ENCODE measurements at regions not wholly inside any gene's neighbourhood (a gene's known extent, or its start where the extent isn't known, plus 50 kb on each side); places are given as distances from the start of the nearest gene placed in this dataset.

DNA sequence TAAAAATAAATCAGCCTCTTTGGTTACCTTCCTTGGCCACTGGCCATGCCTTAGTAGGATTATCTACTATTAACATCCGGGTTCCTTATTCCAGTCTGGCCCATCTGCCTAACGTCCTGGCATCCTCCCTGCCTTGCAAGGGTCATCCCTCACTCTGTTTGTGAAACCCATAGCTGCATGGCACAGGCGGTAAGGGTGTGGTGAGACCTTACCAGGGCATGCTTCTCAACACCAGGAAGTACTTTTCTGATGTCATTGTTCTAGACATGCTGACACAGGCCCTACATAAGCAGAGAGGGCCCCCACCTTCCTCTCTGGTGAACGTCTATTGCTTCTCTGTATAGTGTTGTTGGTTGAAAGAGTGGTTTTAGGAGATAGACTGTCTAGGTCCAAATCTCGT is 296.8 kb upstream of the SPRED2 start:
- Mint-ChIP-seq H3K4me3 (no peak overlapping the region), H3K27ac (no peak overlapping the region), H3K27me3 (peaks cover 2% of the 10 kb centered on the region), H3K36me3 (ENCODE audit: low read depth) (no peaks in the 10 kb centered on the region), H3K9me3 (peaks cover 2% of the 10 kb centered on the region), H3K4me1 (ENCODE audit: low read depth) (no peaks in the 10 kb centered on the region)
- DNase-seq = no peak

DNA sequence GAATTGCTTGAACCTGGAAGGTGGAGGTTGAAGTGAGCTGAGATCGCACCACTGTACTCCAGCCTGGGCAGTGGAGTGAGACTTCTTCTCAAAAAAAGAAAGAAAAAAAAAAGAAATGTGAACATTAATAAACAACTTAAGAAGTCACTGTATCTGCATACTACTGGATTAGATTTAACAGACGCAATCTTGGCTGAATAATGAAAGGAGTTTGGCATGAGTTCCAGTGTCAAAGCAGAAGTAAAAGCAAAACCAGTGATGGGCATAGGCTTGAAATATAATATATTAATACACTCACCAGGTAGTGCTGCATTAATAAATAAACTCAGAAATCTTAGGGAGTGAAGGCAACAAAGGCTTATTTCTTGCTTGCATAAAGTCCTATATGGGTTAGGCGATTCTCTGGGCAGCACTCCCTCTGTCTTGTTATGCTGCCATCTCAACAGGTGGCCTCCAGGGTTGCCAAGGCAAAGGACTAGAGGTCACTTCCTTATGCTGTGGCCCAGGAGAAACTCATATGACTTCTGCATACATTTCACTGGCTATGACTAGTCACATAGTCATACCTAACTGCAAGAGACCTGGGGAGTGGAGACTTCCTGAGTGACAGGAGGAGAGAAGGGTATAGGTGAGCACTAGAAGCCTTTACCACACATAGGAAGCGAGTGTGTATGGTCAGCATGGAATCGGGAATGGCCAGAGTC is 296.2 kb upstream of the SPRED2 start:
- Mint-ChIP-seq H3K27me3 (no peaks in the 10 kb centered on the region), H3K4me1 (ENCODE audit: low read depth) (no peaks in the 10 kb centered on the region), H3K27ac (no peak overlapping the region), H3K4me3 (no peak overlapping the region), H3K9me3 (peaks cover 2% of the 10 kb centered on the region), H3K36me3 (ENCODE audit: low read depth) (no peaks in the 10 kb centered on the region)
- DNase-seq = no peak

DNA sequence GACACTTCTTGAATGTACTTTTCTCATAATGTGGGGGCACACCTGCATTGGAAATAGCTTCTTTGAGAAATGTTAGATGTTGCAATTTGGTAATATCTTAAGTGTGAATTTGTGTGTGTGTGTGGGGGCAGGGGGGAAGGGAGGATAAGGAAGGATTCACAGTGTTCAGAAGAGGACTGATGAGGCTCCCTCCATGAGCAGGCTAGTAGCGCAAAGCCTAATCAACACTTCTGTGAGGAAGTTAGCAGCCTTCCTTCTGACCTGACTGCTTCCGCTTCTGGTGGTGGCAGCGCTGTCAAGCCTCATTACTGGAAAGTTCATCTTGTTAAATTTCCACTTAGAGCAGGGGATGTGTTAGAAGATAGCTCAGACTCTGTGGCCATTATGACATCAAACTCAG is 295.4 kb upstream of the SPRED2 start:
- H3K4me3 Mint-ChIP-seq = no peak overlapping the region
- no peaks in the 10 kb centered on the region for H3K4me1 Mint-ChIP-seq (ENCODE audit: low read depth)
- H3K27me3 Mint-ChIP-seq = peaks cover 6% of the 10 kb centered on the region
- no peak for DNase-seq
- H3K9me3 Mint-ChIP-seq = peaks cover 2% of the 10 kb centered on the region
- no peak overlapping the region for H3K27ac Mint-ChIP-seq
- no peaks in the 10 kb centered on the region for H3K36me3 Mint-ChIP-seq (ENCODE audit: low read depth)

DNA sequence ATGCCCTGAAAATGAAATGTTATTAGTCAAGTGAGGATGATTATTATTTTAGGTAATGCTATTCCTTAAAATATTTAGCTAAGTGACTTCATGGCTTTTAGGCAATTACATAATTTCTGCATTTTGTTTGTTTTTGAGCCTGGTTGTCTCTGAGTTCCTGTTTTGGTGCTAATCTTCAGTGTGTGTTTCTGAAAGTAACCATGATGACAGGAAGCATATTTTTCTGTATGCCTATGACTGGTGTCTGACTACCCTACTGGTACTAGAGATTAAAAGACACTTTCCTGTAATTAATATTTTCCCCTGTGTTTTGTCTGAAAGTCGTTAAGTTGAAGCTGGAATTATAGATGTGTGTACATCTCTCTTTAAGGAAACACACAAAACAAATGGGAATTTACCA is 295.0 kb upstream of the SPRED2 start:
- H3K9me3 Mint-ChIP-seq = peaks cover 2% of the 10 kb centered on the region

DNA sequence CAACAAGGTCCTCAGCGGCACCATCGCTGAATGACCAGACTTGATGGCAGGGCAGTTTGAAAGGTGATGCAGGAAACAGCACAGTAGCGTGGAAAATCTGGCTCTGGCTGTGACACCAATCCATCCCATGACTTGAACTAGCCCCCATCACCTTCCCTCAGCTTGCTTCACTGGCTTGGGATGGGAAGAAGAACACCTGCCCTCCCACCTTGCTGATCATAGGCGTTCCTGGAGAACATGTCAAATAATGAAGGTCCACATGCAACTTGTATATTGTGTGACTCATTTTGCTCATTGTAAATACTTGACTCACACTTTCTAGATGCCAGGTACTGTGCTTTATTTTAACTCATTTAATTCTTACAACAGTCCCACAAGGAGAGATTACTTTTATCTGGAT is 292.4 kb upstream of the SPRED2 start:
- DNase-seq = no peak
- Mint-ChIP-seq H3K4me1 (ENCODE audit: low read depth) (no peaks in the 10 kb centered on the region), H3K27ac (no peak overlapping the region), H3K9me3 (peaks cover 2% of the 10 kb centered on the region), H3K36me3 (ENCODE audit: low read depth) (no peaks in the 10 kb centered on the region), H3K4me3 (no peak overlapping the region), H3K27me3 (peaks cover 13% of the 10 kb centered on the region)

More for the DNA sequence above, 295.0 kb upstream of the SPRED2 start:
- no peak overlapping the region for H3K27ac Mint-ChIP-seq
- DNase-seq = no peak
- no peaks in the 10 kb centered on the region for H3K4me1 Mint-ChIP-seq (ENCODE audit: low read depth)
- no peak overlapping the region for H3K4me3 Mint-ChIP-seq
- H3K36me3 Mint-ChIP-seq (ENCODE audit: low read depth) = no peaks in the 10 kb centered on the region
- peaks cover 8% of the 10 kb centered on the region for H3K27me3 Mint-ChIP-seq

DNA sequence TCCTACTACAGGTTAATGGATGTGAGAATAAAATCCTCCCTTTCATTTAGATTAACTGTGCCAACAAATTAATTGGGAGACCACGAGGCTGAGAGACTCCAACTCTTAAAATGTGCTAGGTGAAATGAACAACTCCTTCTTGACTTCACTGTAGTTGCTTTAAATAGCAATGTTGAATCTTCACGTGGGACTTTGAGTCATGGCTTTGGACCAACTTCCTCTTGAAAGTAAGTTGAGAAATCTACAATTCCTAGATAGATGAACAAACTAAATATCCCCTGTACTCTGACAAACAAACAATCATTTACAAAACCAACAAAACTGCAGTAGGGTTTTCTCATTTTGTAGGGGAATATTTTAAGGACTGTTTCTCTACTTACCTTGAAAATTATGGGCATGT is 291.9 kb upstream of the SPRED2 start:
- no peaks in the 10 kb centered on the region for H3K36me3 Mint-ChIP-seq (ENCODE audit: low read depth)
- no peak for DNase-seq
- H3K27me3 Mint-ChIP-seq = peaks cover 13% of the 10 kb centered on the region

DNA sequence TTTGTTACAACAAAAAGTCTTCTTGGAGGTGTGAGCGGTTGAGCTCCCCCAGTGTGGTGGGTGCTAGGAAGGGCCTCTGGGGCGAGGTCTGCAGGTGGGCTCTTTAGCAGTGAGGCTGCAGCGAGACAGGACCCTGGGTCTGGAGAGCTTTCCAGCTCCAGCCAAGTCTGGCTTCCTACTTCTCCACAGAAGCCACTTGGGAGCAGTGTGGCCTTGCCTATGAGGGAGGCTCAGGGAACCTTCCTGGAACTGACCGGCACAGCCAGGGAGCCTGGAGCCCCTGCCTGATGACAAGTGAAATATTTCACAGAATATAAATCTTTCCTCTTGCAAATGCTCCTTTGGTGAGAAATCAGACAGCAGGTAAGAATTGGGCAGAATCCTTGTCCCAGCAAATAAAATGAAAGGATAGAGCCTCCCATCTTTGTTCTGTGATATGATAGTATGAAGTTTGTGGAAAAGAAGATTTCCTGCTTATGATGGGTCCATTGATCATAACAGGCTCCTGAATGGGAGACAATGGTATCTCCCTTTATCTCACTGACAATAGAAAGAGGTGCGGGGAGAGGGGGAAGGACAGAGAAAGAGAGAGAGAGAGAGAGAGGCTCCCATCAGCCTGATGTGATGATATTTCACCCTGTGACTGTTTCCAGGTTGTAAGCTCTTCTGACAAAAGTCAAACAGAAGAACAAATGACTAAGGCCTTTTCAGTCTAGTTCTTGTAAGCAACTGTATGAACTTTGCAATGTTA is 289.8 kb upstream of the SPRED2 start:
- H3K9me3 Mint-ChIP-seq = peaks cover 2% of the 10 kb centered on the region
- H3K36me3 Mint-ChIP-seq (ENCODE audit: low read depth) = no peaks in the 10 kb centered on the region
- no peaks in the 10 kb centered on the region for H3K4me1 Mint-ChIP-seq (ENCODE audit: low read depth)
- peaks cover 16% of the 10 kb centered on the region for H3K27me3 Mint-ChIP-seq
- H3K27ac Mint-ChIP-seq = no peak overlapping the region
- no peak overlapping the region for H3K4me3 Mint-ChIP-seq
- DNase-seq = no peak

More for the DNA sequence above, 291.9 kb upstream of the SPRED2 start:
- Mint-ChIP-seq H3K4me3 (no peak overlapping the region), H3K27ac (no peak overlapping the region), H3K9me3 (peaks cover 2% of the 10 kb centered on the region), H3K4me1 (ENCODE audit: low read depth) (no peaks in the 10 kb centered on the region)

DNA sequence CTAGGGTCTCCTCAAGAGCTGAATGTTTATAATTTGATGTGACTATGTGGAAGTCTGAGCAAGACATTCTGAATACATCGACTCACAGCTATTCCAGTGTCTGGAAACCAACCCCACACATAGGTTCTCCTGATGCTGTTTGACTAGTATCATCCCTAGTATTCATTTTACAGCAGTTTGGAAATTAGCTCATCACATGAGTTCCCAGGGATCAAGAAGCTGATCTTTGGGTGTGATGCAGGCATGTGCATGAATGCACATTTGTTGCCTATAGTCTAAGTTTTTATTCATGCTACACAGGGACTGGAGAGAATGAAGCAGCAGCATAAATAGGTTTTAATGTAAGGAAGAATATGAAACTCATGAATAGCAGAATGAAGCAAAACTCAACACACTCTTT is 284.3 kb upstream of the SPRED2 start:
- no peaks in the 10 kb centered on the region for H3K9me3 Mint-ChIP-seq
- H3K27me3 Mint-ChIP-seq = peaks cover 7% of the 10 kb centered on the region
- no peak for DNase-seq
- H3K4me3 Mint-ChIP-seq = no peak overlapping the region
- H3K4me1 Mint-ChIP-seq (ENCODE audit: low read depth) = no peaks in the 10 kb centered on the region
- no peak overlapping the region for H3K27ac Mint-ChIP-seq
- H3K36me3 Mint-ChIP-seq (ENCODE audit: low read depth) = no peaks in the 10 kb centered on the region

DNA sequence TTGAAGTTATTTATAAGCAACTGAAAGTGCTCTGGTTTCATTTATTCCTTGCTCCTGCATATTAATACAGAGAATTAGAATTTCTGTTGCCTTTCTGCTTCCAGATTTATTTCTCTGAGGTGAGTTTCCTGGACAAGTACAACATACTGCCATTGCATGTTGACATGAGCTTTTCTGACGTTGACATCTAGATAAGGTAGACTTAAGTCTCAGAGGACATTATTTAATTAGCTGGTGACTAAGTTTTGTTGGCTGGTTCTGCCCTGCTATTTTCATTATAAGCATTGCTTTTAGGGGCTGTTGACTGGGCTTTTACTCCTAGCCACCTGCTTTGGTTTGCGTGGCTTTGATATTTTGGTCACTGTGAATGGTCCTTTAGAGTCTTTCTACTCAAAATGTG is 282.9 kb upstream of the SPRED2 start:
- Mint-ChIP-seq H3K27me3 (peaks cover 3% of the 10 kb centered on the region), H3K27ac (no peak overlapping the region), H3K9me3 (no peaks in the 10 kb centered on the region), H3K36me3 (ENCODE audit: low read depth) (no peaks in the 10 kb centered on the region), H3K4me1 (ENCODE audit: low read depth) (no peaks in the 10 kb centered on the region), H3K4me3 (no peak overlapping the region)
- no peak for DNase-seq

DNA sequence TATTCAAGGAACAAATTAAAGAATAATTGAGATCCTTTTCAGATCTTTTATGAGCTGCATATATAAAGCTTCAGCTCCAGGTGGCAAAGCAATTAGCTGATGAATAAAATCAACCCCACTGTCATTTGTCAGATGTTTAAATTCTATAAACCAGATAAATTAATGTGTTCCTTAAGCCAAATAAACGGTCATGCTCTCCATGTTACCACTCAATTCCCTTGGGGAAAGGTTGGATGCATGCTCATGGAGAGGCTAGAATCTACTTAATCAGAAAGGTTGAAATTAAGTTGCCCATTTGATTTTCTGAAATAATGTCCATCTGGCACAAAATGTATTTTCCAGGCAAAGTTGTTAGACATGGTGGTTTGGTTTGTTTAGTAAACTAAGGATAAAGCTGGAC is 282.5 kb upstream of the SPRED2 start:
- DNase-seq = no peak
- no peak overlapping the region for H3K4me3 Mint-ChIP-seq
- no peak overlapping the region for H3K27ac Mint-ChIP-seq
- no peaks in the 10 kb centered on the region for H3K9me3 Mint-ChIP-seq
- H3K4me1 Mint-ChIP-seq (ENCODE audit: low read depth) = no peaks in the 10 kb centered on the region
- H3K36me3 Mint-ChIP-seq (ENCODE audit: low read depth) = no peaks in the 10 kb centered on the region
- H3K27me3 Mint-ChIP-seq = peaks cover 2% of the 10 kb centered on the region

DNA sequence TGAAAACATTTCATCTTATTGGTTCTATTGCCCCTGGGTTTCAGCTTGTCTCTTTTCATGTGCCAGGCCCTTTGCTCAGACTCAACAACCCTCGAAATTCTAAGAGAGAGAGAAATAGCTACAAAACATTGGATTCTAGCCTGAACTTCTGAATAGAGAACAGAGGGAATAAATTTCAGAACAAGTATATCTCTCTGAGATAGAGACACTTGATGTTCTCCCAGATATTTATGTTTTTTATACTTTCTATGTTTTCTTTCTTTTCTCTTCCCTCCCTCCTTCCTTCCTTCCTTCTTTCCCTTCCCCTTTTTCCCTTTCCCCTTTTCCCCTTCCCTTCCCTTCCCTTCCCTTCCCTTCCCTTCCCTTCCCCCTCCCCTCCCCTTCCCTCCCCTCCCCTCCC is 279.5 kb upstream of the SPRED2 start:
- Mint-ChIP-seq H3K36me3 (ENCODE audit: low read depth) (no peaks in the 10 kb centered on the region), H3K27me3 (no peaks in the 10 kb centered on the region), H3K27ac (no peak overlapping the region), H3K9me3 (no peaks in the 10 kb centered on the region), H3K4me3 (no peak overlapping the region), H3K4me1 (ENCODE audit: low read depth) (no peaks in the 10 kb centered on the region)
- DNase-seq = no peak

DNA sequence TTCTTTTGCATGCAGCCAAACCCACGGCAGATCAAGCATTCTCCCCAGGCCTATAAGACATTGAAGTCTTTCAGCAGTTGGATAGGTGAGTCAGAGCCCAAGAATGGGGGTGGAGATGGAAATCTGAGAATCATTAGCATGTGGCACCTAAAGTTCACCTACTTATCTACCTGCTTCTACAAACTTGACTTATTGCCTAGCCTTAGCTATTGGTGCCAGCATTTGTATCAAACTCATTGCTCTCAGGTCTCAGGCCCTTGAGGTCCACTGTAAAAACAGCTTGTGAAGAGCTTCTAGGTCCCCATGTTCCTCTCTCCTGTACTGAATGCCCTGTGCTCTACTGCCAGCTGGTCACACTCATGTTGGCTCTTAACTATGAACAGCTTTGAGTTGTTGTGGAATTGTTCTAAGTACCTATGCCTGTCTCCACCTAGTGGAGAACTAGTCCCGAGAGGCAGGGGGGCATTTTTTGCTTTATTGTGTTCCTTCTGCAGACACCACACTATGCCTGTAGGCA is 278.4 kb upstream of the SPRED2 start:
- Mint-ChIP-seq H3K36me3 (ENCODE audit: low read depth) (no peaks in the 10 kb centered on the region), H3K4me3 (no peak overlapping the region), H3K4me1 (ENCODE audit: low read depth) (no peaks in the 10 kb centered on the region), H3K27ac (no peak overlapping the region), H3K27me3 (no peaks in the 10 kb centered on the region), H3K9me3 (no peaks in the 10 kb centered on the region)
- no peak for DNase-seq

DNA sequence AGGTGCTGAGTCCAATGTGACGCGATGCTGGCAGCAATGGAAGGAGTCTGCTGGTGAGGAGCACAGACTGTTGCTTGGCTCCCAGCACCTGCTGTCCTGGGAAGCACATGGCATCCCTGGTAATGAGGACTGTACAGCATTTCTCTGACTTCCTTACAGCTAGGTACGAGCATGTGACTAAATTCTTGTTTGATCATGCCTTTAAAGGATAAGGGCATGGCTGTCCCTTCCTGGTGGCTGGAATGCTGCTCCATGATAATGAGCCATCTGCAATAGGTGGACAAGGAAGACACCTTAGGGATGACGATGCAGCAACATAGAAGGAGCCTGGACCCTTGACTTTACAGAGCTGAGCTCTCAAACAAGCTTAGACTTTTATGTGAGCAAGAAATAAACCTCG is 278.0 kb upstream of the SPRED2 start:
- Mint-ChIP-seq H3K27me3 (no peaks in the 10 kb centered on the region), H3K4me3 (no peak overlapping the region), H3K36me3 (ENCODE audit: low read depth) (no peaks in the 10 kb centered on the region), H3K27ac (no peak overlapping the region), H3K4me1 (ENCODE audit: low read depth) (no peaks in the 10 kb centered on the region), H3K9me3 (no peaks in the 10 kb centered on the region)
- no peak for DNase-seq

DNA sequence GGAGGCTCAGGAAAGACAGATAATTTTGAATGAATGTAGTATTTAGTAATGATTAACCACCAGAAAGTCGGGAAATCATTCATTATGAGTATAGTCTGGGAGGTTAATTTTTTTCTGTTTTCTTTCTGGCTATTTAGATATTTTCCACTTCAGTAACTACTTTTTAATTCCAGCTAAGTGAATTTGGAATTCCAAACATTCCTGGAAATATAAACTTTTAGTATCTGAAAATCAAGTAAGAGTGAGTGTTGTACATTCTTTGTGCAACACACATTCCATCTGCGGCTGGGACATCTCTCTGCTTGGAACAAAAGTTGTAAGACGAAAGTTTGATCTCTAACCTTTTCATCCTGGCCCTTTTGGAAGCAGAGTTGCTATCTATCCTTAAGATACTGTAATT is 275.7 kb upstream of the SPRED2 start:
- peaks cover 3% of the 10 kb centered on the region for H3K27me3 Mint-ChIP-seq
- DNase-seq = no peak

DNA sequence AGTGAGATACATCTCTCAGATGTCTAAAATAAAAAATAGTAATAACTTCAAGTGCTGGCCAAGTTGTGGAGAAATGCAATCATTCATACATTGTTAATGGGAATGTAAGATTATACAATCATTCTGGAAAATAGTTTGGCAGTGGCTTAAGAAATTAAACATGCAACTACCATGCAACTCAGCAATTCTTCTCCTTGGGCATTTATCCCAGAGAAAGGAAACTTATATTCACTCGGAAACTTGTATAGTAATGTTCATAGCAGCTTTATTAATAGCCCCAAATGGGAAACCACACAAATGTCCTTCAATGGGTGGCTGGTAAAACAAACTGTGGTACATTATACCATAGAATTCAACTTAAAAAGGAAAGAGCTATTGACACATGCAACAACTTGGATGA is 274.0 kb upstream of the SPRED2 start:
- Mint-ChIP-seq H3K9me3 (no peaks in the 10 kb centered on the region), H3K27ac (no peak overlapping the region), H3K27me3 (peaks cover 16% of the 10 kb centered on the region), H3K36me3 (ENCODE audit: low read depth) (no peaks in the 10 kb centered on the region), H3K4me3 (no peak overlapping the region), H3K4me1 (ENCODE audit: low read depth) (no peaks in the 10 kb centered on the region)
- no peak for DNase-seq

More for the DNA sequence above, 275.7 kb upstream of the SPRED2 start:
- Mint-ChIP-seq H3K4me3 (no peak overlapping the region), H3K9me3 (no peaks in the 10 kb centered on the region), H3K27ac (no peak overlapping the region), H3K4me1 (ENCODE audit: low read depth) (no peaks in the 10 kb centered on the region), H3K36me3 (ENCODE audit: low read depth) (no peaks in the 10 kb centered on the region)

All from activated T-cell treated with anti-CD3 and anti-CD28 coated beads, Interleukin-2, amount 50 U/mL, for 24 hours (primary cell).